ENCODE measurements at regions not wholly inside any gene's neighbourhood (a gene's known extent, or its start where the extent isn't known, plus 50 kb on each side); places are given as distances from the start of the nearest gene placed in this dataset.
"Not testable (repeated sequence)": the region's sequence is repeated elsewhere in the genome, so short reads cannot be mapped to it uniquely, and the experiment has no call there.

GRCh38 chr9:32092031-32092430 lies 292.4 kb upstream of the ACO1 start:
- TF ChIP-seq CTCF (IDR thresholded peaks at IDR 0.05; ENCODE audit: low read depth, low read length), result no peak
- no peak overlapping the region for H3K4me3 ChIP-seq (ENCODE audit: low read depth, low read length)

GRCh38 chr9:32117291-32117690 lies 267.2 kb upstream of the ACO1 start:
- TF ChIP-seq CTCF (IDR thresholded peaks at IDR 0.05; ENCODE audit: low read depth, low read length), result no peak
- H3K4me3 ChIP-seq (ENCODE audit: low read depth, low read length), result no peak overlapping the region

- TF ChIP-seq CTCF (IDR thresholded peaks at IDR 0.05; ENCODE audit: low read depth, low read length), result no peak
Measured at GRCh38 chr9:32128546-32128945, 255.9 kb upstream of the ACO1 start.

GRCh38 chr9:32130709-32131108 lies 253.7 kb upstream of the ACO1 start:
- H3K4me3 ChIP-seq (ENCODE audit: low read depth, low read length), result not testable (repeated sequence)

More at GRCh38 chr9:32128546-32128945, 255.9 kb upstream of the ACO1 start:
- H3K4me3 ChIP-seq (ENCODE audit: low read depth, low read length), result no peak overlapping the region

GRCh38 chr9:32136700-32137339 lies 247.6 kb upstream of the ACO1 start:
- H3K4me3 ChIP-seq (ENCODE audit: low read depth, low read length), result no peak overlapping the region
- no peak for TF ChIP-seq CTCF (IDR thresholded peaks at IDR 0.05; ENCODE audit: low read depth, low read length)

GRCh38 chr9:32142074-32142473 lies 242.4 kb upstream of the ACO1 start:
- no peak overlapping the region for H3K4me3 ChIP-seq (ENCODE audit: low read depth, low read length)
- TF ChIP-seq CTCF (IDR thresholded peaks at IDR 0.05; ENCODE audit: low read depth, low read length), result no peak

- H3K4me3 ChIP-seq (ENCODE audit: low read depth, low read length), result not testable (repeated sequence)
Measured at GRCh38 chr9:32148553-32148952, 235.9 kb upstream of the ACO1 start.

- no peak overlapping the region for H3K4me3 ChIP-seq (ENCODE audit: low read depth, low read length)
- no peak for TF ChIP-seq CTCF (IDR thresholded peaks at IDR 0.05; ENCODE audit: low read depth, low read length)
Measured at GRCh38 chr9:32161209-32161608, 223.2 kb upstream of the ACO1 start.

All from WI38 (cell line).